HG03196 (cell line): ENCODE measurements at regions not wholly inside any gene's neighbourhood (a gene's known extent, or its start where the extent isn't known, plus 50 kb on each side); places are given as distances from the start of the nearest gene placed in this dataset.

Experiments
- ATAC-seq: cut with Tn5 transposase; IDR thresholded peaks from one replicate; pipeline ENCODE4 v1.9.1; 2021; ENCODE audit not compliant: unreplicated experiment

DNA sequence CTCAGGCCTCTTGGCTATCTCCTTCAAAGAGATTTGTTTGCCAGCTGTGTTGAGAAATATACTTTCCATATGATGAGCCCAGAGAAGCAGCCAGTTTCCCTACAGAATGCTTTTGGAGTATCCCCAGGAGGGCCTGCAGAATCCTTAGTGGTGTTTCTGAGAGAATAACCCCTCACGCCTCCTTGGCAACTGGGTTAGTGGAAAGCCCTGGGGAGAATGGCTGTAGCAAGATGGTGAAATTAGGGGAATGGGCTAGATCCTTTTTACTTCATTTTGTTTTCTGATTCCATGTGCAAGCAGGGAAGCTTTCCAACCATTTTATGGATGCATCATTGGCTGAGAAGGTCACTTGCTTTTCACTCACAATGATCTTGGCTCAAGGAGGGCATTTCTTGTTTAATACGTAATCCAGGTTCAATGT lies 364.6 kb downstream of the DMRT2 start:
- ATAC-seq: no peak

DNA sequence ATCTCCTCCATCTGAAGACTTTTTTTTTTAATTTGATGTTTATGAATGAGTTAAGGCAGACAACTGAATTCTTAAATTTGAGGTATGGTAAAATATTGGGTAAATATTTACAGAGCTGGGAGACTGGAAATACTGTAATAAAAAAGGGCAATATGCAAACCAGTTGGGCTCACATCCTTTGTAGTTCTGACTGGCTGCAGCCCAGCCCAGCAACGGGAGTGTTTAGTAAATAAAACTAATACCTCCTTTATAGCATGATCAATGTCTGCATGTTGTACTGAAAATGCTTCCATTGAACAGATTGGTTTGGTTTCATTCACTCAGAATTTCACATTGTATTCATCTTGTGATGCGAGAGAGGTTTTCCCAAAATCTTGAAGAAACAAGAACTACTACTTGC lies 365.0 kb downstream of the DMRT2 start:
- no peak for ATAC-seq

DNA sequence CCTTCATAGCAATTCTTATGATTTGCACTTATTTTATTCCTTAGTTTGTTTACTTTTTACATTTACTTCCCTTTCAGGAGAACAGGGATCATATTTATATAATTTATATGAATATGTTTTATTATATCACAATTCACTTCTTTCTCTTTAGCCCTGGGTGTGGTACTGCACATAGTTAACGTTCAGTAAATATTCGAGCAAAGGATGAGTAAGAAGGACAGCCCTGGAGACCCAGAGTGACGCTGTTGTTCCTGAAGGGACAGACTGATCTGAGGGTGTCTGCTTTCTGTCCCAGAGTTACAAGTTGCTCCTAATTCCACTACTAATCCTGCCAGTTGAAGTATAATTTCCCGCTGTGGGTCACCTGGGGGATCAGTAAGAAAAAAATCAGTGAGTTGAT lies 366.1 kb downstream of the DMRT2 start:
- ATAC-seq: no peak

DNA sequence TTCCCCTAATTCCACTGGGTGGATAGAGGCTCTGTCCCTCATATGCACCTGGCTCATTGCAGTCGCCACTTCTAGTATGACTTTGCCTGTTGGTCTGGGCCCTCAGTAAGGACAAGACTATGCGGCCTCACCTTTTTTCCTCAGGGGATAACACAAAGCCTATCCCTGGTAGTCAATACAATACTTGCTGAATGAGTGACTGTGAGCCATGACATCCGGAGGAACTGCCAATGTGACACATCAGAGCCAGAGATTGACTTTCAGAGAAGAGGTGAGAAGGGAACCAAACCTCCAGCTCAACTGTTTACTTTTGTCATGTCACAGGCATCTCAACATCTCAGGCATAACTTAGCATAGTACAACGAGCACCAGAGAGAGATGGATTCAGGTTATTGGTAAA lies 371.3 kb downstream of the DMRT2 start:
- no peak for ATAC-seq

DNA sequence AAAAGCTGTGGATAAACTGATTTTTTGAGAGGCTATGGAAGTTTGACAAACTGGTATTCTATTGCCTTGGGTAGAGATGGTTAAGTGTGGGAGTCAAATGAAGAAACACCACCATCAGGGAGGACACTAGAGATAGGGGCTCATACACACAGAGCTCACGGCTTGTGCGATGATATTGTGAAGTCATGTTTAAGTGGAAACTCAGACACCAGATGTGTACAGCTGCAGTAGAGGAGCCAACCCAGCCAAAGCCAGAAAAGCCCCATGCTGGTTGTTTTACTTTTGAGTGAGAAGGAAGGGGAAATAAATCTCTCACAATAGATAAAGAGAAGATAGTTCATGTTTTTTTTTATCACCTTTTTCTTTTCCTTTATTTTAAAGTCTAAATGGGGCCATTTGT lies 377.7 kb downstream of the DMRT2 start:
- no peak for ATAC-seq

DNA sequence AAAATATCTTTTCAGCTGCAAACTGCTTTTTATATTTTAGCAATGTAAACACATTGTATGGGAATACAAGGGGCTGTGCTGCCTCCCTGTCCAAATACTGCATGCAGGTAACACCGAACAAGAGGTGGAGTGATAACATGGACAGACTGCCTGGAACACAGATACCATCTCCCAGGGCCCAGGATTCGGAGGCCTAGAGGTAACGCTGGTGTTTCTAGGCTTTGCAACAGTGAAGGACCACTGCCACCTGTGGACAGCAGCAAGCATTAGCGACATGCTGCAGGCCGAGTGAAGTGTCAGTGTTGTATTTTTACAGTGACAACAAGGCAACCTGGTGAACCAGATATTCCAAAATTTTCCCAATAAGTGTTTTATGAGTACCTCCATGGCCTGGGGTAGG lies 379.1 kb downstream of the DMRT2 start:
- no peak for ATAC-seq

DNA sequence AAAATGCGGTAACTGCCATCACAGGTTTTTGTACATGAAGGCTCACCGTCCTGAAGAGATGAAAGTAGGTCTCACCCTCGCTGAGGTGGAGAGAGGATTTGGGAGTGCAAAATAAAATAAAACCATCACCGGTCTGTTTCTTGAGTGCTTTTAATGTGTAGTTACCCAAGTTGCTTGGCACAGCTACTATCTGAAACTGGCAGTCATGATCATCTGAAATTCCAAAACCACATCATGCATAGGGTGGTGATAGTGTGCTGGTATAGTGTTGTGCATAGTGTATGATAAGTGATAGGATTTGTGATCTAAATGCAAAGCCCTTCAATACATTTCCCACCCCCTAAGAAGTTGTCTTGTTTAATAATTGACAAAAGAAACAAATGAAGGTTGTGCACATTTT lies 381.3 kb downstream of the DMRT2 start:
- no peak for ATAC-seq

DNA sequence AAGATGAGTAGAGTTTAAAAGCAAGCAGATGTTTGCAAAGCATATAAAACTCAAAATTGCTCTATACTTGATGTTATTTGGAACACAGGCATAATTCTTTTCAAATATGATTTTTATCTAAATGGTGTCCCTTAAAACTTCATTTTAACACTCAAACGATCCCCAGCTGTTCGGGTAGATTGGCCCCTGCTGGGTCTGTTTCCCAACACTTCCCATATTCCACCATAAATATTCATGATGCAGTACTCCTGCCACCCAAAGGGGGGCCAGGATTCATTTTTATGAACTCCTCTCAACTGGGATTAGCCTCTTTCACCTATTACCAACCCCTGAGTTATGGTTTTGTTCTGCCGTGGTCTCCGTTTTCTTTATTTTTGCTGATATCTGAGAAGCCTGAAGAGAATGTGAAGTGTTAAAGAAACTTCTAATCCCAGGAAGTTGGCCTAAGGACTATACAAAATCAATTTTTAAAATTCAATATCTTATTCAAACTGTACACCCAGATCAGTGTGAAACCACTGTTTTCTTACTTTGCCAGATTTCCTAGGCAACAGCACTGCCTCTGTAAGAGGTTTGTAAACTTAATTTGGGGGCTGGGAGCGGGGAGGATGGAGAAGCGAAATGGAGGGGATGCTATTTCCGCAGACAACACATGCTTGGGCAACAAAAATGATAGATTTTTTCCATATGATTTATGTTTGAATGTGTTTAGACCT lies 384.1 kb downstream of the DMRT2 start:
- ATAC-seq: no peak

DNA sequence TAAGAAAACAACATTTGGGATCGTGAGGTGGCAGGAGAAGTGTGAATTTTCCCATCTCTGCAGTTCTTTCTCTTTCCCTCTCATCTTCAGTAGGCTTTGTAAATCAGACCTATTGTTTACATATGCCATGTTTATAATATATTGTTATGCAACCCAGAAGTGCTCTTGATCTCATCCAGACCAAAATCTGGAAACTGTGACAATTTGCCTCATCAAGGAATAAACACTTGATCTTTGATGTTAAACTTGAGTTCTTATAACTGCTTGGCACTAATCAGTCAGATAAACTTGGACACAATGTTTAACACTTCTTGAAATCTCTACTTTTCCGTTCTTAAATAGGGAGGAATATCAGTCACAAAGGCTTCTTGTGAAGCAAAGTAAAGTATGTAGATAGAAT lies 384.7 kb downstream of the DMRT2 start:
- no peak for ATAC-seq

DNA sequence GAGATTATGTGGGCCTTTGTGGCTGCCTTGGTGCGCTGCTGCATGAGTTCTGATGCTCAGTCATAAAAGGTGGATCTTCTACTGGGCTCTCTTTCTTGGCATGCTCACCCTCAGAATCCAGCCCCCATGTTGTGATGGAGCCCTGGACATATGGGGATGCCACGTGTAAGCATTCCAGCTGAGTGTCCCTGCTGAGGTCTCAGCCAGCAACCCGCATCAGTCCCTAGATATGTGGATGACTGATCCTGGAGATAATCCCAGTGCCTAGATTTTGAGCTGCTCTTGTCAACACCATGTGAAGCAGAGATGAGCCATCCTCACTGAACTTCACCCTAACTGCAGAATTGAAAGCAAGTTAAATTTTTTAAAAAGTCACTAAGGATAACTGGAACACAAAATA lies 390.1 kb downstream of the DMRT2 start:
- no peak for ATAC-seq

DNA sequence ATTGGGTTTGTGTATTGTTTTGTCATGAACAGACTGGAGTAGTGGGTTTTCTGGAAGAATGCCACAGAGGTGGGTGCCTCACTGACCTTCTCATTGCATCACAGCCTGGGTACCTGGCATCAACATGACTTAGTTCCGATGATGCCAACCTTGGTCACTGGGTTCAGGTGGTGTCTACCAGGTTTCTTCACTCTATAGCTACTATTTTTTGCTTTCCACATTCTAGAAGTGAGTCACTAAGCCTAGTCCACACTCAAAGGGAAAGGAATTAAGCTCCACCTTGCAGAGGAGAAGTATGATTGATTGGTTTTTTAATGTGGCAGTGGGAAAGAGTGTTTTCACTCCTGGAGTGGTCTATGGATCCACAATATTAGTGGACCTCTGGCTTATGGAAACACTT lies 391.9 kb downstream of the DMRT2 start:
- ATAC-seq: no peak

DNA sequence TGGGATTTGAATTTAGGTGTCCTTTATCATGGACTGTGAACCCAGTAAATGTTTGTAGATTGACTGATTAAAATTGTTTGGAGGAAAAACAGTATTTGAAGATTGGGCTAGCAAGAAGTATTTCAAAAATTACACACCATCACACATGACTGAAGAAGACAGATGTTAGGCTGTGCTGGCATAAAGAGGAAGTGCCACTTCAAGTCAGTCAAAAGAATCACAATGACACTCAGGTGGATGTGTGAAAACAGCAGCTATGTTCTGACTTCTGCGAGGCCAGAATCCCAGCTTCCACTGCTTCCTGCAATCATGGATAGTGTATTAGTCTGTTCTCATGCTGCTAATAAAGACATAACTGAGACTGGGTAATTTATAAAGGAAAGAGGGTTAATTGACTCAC lies 393.3 kb downstream of the DMRT2 start:
- ATAC-seq: no peak

DNA sequence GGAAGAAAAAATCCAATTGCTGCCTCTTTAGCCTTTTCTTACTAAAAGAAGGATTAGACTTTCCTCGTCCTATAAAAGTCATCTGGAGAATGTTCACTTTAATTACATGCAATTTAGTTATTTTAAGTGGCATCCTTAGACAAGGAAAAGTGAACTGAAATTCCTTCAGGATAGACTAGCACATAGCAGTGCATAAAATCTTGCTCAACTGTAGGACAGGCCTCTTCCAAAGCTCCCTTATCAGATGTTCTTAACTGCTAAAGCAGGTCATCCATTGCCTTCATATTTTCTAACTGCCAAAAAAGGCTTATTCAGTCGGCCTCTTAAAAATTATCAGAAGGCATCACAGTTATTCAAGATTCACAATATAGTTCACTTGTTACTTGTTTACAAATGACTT lies 396.5 kb downstream of the DMRT2 start:
- ATAC-seq: no peak

DNA sequence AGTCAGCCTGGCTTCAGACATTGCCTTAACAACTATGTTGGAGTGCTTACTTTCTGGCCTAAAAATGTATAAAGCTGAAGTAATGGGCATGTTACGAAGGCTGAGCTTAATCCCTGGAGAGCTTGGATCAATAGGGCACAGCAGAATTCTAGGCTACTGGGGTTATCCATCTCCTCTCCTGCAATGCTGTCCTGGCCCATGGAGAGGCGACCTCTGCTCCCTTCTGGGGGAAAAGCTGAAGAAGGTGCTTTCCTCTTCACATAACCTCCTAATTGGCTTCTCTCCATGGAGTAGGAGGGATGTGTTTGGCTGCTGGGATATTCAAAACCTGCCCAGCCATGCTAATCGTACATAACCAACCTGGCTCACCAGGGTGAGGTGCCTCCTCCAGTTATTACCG lies 403.5 kb downstream of the DMRT2 start:
- ATAC-seq: no peak

DNA sequence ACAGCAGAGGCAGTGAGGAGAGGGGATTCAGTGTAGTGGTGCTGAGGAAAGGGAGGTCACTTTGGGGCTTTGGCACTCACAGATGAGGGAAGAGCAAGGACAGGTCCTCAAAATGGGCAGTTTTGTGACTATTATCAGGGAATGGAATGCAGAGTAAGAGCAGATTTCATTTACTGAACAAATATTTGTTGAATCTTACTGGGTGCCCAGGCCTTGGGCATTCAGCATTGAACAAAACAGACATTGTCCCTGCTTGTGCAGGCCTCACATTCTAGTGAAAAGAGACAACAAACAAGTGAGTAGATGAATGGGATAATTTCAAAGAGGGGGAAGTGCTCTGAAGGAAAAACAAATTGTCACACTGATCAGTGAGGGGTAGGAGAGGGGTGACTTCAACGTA lies 404.1 kb downstream of the DMRT2 start:
- ATAC-seq: no peak

DNA sequence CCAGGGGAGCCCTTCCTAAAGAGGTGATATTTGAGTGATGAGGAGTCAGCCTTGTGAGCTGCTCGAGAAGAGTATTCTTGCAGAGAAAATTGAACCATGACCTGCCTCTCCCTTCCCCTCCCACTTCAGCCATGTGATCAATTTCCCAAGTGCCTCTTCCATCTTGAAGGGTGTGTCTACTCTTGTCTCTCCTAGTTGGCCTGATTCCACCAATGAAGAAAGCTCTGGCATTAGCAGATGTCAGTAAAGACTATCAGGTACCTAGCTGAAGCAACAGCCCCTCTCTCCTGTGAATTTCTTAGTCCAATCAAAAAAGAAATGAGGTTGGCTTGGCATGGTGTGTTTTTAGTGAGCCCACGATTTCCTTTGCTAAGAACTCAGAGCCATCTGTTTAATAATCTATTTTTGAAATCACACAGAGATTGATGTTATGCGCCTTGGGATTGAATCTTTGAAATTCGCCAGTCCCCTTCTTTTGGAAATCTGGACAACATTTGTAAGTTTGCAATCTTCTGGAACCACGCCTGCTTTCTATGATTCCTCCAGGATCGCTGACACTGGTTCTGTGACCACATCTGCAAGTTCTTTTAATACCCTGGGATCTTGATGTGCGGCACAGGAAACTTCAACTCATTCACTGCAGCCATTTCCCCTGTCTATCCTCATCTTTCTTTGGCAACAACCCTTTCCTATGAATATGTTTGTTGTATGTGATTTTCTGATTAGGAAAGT lies 404.6 kb downstream of the DMRT2 start:
- ATAC-seq: no peak

DNA sequence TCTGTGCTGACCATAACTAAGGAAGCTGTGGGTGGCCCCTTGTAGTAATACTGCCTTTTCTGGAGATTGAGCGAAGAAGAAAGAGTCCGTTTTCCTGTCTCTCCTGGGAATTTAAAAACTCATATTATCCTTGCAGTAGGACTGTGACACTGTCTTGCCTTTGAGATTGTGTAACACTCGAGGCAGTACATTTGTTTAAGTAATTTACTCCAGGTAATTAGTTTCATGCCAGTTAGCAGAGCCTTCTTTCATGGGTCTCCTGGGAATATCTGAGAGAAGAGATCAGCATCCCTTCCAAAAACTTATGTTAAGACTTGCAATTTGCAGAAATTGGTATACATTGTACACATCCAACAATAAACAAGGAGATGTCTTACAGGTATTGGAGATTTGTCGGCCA lies 405.6 kb downstream of the DMRT2 start:
- no peak for ATAC-seq

DNA sequence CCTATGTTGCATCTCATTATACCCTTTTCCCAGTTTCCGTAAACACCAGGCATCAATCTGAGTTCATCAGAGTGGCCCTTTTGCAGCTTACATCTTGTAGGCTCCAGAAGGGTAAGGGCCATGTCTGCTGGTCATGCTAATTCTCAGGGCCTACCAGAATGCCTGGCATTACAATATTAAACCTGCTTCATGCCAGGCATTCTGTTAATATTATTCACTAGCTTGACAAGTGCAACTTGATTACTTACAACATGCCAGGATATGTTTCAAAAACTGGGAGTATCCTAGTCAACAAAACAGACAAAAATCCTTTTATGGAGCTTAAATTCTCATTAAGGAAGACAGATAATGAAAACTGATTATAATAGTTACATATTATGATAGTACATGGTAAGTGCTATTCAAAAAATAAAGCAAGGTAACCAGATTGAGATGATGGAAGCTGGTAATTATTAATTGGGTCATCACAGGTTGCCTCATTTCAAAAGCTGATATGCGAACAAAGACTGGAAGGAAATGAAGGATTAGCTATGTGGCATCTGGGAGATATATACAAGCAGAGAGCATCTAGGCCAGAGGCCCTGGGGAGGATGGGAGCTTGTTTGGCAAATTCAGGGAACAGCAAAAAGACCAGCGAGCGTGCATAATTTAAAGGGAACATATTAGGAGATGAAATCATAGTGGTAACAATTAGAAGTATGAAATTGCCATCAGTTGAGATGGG lies 406.3 kb downstream of the DMRT2 start:
- ATAC-seq: no peak

DNA sequence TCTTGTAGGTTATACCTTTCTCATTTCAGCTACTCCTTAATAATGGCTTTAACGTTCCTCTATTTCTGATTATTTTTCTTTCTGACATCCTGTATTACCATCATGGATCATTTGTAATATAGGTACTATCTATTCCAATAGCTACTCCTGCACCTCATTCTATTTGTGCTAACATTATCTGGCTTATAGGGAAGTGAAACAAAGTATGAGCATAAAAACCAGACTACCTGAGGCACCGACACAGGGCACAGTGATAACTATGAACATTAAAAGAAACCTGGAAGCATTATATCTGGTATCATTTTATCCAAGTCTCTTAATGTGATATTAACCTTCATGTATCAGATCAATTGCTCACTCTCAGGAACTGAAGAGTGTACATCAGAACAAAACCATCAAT lies 407.3 kb downstream of the DMRT2 start:
- no peak for ATAC-seq

DNA sequence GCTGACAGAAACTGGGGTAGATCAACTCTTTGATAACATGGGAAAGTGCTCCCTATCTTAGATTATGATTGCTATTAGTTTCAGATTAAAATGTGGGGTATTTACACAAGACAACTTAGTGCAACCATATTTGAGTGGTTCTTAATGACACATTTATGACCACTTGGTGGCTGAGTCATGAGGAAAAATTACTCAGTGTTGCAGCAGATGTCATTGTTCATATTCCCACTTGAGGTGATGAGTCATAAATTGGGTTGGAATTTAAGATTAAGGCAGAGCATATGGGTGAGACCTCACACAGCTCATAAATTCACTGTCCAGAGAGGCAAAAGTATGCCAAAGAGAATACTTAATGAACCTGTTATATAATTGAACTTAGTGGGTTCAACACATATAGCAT lies 408.3 kb downstream of the DMRT2 start:
- no peak for ATAC-seq

DNA sequence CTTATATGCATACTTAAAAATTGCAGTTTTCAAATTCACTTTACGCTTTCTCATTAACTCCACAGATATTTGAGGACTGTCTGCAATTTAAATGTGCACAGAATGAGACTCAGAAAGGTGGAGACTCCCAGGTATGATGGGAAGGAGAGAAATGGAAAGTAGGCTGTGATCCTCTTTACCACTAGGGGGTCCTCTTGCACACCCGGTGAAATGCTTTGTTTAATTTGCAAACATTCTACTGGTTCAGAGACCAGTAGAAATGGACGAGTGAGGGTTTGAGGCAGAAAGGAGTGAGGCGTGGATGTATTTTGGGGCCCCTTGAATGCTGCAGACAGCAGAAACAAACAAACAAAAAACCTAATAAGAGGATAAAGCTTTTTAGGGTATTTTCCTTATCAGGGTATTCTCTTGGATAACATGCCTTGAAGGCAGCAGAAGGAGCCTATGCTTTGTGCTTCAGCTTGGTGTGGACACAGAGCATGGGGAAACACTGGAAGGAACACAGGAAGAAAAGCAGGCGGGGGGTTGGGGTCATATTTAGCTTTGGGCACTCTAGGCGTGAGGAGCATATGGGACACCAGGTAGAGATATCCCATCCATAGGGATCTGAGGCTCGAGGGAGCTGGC lies 410.1 kb downstream of the DMRT2 start:
- ATAC-seq: peak; percentile 69

DNA sequence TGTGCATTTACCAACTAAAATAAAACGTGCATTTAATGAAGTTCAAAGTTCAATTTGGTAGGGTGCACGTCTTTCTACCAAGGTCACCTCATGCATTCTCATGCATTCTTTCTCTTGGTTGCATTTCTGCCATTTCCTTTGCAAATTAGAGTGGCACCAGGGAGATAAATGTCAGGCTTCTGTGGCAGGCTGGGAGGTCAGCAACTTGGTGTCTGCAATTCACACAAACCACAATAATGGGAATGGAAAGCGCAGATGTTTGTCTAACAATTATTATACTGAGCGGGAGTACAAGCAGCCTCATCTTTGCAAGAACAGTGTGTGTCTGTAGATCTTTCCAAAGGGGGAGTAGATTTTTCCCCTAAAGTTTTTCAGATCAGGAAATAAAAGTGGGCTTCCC lies 411.7 kb downstream of the DMRT2 start:
- no peak for ATAC-seq
